ENCODE measurements at regions not wholly inside any gene's neighbourhood (a gene's known extent, or its start where the extent isn't known, plus 50 kb on each side); places are given as distances from the start of the nearest gene placed in this dataset.

- DNase-seq (ENCODE audit: low read depth in 2 of 2) = no peak
Measured at GRCh38 chr2:16022548-16023240, 82.3 kb downstream of the MYCN start.

DNA sequence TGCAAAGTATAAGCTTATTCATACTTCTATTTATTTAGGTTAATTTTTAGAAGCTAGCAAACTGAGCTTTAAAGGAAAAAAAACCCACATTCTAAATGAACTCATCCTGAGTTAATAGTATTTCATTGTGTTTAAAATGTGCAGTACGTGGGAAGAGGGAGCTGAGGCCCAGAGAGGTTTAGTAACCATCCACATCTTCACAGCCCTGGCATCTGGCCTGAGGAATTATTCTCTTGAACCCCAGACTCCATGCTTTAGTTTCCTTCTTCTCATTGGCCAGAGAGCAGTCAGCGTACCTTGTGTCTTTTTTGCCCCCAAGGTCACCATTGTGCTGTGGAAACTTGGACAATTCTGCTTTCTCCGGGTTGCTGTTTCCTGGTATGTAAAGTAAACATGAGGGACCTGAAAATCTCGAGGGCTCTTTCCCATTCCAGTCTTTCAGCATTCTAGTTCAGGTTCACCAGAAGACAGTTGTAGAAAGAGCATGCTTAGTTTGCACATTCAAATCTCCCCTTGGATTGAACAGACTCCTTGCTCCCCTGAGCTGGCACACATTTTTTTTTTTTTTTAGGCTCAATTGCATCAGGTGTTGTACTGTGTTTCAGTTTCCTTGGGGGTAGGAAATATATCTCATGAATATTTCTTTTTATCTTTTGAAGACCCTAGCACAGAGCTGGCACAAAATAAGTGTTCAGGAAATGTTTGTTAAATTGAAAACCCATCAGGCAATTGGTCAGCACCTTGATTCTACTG lies 81.4 kb downstream of the MYCN start:
- no peak for DNase-seq (ENCODE audit: low read depth in 2 of 2)

GRCh38 chr2:16020389-16021008 lies 80.1 kb downstream of the MYCN start:
- no peak for DNase-seq (ENCODE audit: low read depth in 2 of 2)

GRCh38 chr2:16019617-16020351 lies 79.4 kb downstream of the MYCN start:
- DNase-seq (ENCODE audit: low read depth in 2 of 2) = no peak

- DNase-seq (ENCODE audit: low read depth in 2 of 2) = no peak
Measured at GRCh38 chr2:16019060-16019480, 78.7 kb downstream of the MYCN start.

- DNase-seq (ENCODE audit: low read depth in 2 of 2) = no peak
Measured at GRCh38 chr2:16018277-16019059, 78.1 kb downstream of the MYCN start.

DNA sequence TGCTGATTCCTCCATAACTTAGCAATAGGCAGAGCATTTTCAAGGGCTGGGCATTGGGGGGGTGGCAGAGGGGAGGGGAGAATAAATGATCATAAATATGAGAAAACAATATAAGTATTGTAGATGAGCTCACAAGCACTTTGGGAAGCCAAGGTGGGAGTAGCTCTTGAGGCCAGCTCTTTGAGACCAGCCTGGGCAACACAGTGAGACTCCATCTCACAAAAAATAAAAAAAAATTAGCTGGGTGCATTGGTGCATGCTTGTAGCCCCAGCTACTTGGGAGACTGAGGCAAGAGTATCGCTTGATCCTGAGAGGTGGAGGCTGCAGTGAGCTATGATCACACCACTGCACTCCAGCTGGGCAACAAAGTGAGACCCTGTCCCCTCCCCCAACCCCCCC lies 75.9 kb downstream of the MYCN start:
- DNase-seq (ENCODE audit: low read depth in 2 of 2) = no peak

- DNase-seq (ENCODE audit: low read depth in 2 of 2) = no peak
Measured at GRCh38 chr2:16015903-16016265, 75.5 kb downstream of the MYCN start.

DNA sequence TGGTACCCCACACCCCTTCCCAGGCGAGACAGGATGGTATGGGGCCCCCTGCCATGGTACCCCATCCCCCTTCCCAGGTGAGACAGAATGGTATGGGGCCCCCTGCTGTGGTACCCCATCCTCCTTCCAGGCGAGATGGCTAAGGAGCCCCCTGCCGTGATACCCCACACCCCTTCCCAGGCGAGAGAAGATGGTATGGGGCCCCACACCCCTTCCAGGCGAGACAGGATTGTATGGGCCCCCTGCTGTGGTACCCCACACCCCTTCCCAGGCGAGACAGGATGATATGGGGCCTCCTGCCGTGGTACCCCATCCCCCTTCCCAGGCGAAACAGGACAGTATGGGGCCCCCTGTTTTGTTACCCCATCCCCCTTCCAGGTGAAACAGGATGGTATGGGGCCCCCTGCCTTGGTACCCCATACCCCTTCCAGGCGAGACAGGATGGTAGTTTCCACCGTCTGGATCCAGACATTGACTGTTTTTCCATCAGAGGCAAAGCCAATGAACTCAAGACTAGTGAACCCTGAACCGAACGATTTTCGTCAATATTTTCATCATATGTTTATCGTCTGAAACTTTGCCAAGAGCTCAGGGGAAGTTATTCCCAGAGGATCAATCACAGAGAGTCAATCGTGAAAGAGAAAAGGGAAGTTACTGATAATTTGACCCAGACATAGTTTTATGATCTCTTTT lies 75.0 kb downstream of the MYCN start:
- no peak for DNase-seq (ENCODE audit: low read depth in 2 of 2)

DNA sequence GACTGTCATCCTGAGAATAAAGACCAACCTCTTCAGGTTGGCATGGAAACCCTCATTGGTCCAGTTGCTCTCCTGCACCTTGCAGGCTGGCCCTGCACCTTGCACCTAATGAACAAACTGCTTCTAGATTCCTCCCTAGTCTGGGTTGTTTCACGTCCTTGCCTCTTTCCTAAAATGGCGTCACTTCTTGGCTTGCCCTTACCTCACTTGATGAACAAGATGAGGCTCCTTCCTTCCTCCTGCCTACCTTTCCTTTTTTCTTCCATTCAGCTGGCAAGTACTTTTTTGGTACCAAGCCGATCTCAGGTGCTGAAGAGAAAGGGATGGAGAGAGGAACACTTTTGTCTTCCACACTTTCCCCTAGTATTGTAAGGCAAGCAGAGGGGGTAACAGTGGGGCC lies 74.5 kb downstream of the MYCN start:
- DNase-seq (ENCODE audit: low read depth in 2 of 2) = no peak

GRCh38 chr2:16014041-16014787 lies 73.9 kb downstream of the MYCN start:
- no peak for DNase-seq (ENCODE audit: low read depth in 2 of 2)

DNA sequence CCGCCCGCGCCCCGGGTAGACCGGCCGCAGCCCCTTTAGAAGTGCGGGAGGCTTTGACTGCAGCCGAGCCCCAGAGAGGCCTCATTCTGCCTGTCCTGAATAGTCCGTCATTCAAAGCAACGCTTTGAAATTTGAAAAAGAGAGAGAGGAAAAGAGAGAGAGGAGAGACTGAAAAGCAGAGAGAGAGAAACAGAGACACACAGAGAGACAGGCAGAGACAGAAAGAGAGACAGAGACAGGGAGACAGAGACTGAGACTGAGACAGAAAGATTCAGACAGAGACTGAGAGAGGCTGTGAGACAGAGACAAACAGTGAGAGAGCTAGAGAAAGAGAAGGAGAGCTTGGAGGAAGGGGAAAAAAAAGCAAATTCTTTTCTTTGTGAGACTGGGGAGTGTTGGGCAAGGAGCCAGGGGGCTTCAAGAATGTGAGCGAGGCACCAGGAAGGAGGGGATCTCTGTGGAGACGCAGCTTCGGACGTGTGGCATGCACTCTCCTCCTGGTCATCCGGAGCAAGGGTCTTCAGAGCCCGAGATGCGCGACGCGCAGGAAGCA lies 73.1 kb downstream of the MYCN start:
- no peak for DNase-seq (ENCODE audit: low read depth in 2 of 2)

DNA sequence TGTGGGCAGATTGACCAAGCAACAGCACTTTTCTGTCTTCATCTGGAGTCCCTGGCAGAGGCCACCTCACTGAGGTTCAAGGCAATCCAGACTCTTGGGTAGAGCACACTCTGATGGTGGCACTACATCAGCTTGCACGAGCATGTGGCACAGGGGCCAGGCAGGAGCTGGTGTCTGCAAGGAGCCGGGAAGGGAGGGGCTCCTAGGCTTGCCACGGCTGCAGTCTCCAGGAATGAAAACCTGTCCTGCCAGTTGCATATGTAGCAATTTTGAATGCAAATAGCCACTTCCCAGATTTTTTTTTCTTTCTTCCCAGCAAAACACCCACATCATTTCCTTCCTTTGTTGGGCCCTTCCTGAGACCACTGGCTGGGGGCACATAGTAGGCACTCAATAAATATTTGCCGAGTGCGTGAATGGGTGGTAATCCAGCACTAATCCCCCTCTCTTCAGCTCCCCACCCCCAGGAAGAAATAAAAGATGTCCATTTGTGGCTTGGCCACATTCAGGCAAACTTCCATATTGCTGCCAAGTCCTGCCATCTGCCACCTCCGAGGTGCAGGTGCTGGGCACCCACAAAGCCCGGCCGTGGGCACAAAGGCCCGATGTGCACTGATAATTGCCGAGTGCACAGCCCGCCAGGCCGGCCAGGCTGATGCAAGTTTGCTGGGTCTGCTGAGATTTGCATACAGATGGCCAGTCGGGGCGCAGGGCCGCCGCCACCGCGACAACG lies 72.4 kb downstream of the MYCN start:
- DNase-seq (ENCODE audit: low read depth in 2 of 2) = no peak

DNA sequence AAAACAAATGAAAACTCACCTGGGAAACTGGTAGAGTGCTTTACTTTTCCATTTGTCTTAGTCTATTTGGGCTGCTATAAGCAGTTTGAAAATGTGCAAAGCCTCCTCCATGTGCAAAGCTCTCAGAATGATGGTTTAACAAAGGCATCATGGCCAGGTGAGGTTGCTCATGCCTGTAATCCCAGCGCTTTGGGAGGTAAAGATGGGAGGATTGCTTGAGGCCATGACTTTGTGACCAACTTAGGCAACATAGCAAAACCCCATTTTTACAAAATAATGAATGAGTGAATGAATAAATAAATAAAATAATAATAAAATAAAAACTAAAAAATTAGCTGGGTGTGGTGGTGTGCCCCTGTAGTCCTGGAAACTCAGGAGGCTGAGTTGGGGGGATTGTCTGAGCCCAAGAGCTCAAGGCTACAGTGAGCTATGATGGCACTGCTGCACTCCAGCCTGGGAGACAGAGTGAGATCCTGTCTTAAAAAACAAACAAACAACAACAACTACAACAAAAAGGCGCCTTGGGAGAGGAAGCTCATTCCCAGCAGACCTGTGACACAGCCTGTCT lies 71.8 kb downstream of the MYCN start:
- no peak for DNase-seq (ENCODE audit: low read depth in 2 of 2)

GRCh38 chr2:16011621-16011960 lies 71.2 kb downstream of the MYCN start:
- no peak for DNase-seq (ENCODE audit: low read depth in 2 of 2)

- no peak for DNase-seq (ENCODE audit: low read depth in 2 of 2)
Measured at GRCh38 chr2:16010951-16011620, 70.7 kb downstream of the MYCN start.

GRCh38 chr2:16010011-16010410 lies 69.7 kb downstream of the MYCN start:
- DNase-seq (ENCODE audit: low read depth in 2 of 2) = no peak

DNA sequence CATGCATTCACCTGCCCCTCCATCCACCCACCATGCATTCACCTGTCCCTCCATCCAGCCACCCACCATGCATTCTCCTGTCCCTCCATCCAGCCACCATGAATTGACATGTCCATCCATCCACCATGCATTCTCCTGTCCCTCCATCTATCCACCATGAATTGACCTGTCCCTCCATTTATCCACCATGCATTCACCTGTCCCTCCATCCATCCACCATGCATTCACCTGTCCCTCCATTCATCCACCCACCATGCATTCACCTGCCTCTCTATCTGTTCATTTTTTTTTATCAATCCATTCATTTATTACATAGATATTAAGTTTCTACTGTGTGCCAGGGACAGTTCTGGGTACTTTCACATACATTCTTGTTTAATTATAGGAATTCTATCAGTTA lies 69.2 kb downstream of the MYCN start:
- no peak for DNase-seq (ENCODE audit: low read depth in 2 of 2)

- DNase-seq (ENCODE audit: low read depth in 2 of 2) = no peak
Measured at GRCh38 chr2:16008856-16009255, 68.5 kb downstream of the MYCN start.
